G401 (cell line): ENCODE measurements at regions not wholly inside any gene's neighbourhood (a gene's known extent, or its start where the extent isn't known, plus 50 kb on each side); places are given as distances from the start of the nearest gene placed in this dataset.

Experiments
- DNase-seq: peaks from one replicate; pipeline ENCODE4 v3.0.0-alpha.2; 2015; ENCODE audit warnings: low spot score
- in situ Hi-C: cut with HindIII; loops from 2 replicates; pipeline ENCODE4 v1.10.0; 2016; ENCODE audit warnings: low sequenced_read_pairs, mixed read lengths

DNA sequence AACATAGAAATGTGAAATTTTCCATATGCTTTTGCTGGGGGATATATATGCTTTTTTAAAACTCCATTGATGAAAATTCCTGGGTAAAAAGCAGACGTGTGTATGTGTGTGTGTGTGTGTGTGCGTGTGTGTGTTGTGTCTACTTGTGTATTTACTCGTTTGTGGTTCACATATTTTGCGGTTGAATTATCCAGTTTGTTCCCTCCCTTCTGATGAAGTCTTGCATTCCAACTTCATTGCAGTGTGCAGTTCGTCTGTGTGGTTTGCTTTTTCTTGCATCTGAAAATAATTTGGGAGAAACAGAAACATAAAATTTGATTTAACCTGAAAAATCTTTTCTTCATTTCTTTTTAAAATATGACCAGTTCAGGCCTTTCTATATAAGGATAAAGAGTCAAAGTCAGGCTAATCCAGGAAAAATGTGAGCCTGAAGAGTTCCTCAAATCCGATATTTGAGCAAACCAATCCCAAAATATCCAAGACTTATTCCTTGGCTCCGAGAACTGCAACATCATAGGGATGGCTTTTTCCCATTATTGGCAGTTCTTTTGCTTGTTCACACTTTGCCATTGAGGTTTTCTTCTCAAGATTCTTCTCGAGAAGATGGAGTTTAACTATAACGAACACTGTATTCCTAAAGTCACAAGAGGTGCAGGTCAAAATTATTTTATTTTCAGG is 202.2 kb upstream of the CCN2 start:
- in situ Hi-C loops: no loop called here
- no peak for DNase-seq

GRCh38 chr6:132147530-132148011 is 196.4 kb upstream of the CCN2 start:
- no peak for DNase-seq
- in situ Hi-C loops: no loop called here

DNA sequence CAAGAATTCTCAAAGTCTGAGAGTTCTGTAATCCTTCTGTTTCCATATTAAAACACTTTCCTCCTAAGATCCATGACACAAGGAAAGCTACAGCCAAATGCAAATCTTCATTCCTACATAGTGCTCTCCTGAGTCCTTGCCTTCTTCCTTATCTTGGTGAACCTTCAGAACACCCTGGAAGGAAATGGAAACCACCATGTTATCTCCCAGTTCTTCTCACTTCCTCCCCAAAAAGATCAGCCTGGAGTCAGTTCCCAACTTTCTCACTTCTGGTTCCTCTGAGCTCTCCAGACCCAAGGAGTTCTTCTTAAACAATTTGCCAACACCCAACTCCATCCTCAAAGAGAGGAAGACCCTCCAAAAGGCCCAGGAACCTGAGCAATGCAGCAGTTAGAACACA is 193.3 kb upstream of the CCN2 start:
- in situ Hi-C loops: no loop called here
- no peak for DNase-seq

- DNase-seq: no peak
- in situ Hi-C loops: no loop called here
Observed at GRCh38 chr6:132143258-132143657, 192.1 kb upstream of the CCN2 start.

GRCh38 chr6:132142768-132143167 is 191.6 kb upstream of the CCN2 start:
- in situ Hi-C loops: no loop called here
- no peak for DNase-seq

GRCh38 chr6:132142308-132142707 is 191.1 kb upstream of the CCN2 start:
- in situ Hi-C loops: no loop called here
- no peak for DNase-seq

GRCh38 chr6:132140189-132140588 is 189.0 kb upstream of the CCN2 start:
- no peak for DNase-seq
- in situ Hi-C loops: no loop called here

DNA sequence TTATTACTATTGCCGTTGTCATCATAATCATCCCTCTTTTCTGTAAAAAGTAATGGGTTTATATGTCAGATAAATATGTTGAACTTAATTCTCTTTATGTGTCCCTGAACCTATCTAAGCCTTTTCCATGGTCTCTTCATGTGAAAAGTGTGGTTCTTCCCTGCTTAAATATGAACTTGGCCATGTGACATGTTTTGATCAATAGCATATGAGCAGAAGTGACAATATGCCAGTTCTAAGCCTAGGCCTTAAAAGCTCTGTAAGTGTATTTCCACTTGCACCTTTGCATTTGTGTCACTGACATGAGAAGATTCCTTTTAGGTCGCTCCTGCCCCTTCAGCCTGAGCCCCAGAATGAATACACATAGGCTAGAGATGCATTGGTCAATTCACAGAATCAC is 188.4 kb upstream of the CCN2 start:
- DNase-seq: no peak
- in situ Hi-C loops: no loop called here

GRCh38 chr6:132136981-132137380 is 185.8 kb upstream of the CCN2 start:
- in situ Hi-C loops: no loop called here
- no peak for DNase-seq

DNA sequence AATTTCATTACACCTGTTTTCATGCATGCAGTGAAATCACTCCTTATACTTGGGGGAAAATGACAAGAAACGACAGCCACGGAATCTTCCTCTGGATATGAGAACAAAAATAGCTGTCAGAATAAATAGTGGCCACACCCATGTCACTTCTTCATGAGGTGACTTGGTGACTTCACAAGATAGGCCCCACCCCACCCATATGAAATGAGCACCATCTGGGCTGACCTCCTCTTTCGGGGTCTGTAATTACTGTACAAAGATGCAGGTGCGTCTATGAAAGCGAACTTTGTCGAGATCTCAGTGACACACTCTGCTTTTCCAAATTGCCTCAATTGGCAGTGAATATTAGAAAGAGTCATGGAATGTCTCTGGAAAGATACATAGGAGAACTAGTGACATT is 184.2 kb upstream of the CCN2 start:
- in situ Hi-C loops: no loop called here
- DNase-seq: no peak

DNA sequence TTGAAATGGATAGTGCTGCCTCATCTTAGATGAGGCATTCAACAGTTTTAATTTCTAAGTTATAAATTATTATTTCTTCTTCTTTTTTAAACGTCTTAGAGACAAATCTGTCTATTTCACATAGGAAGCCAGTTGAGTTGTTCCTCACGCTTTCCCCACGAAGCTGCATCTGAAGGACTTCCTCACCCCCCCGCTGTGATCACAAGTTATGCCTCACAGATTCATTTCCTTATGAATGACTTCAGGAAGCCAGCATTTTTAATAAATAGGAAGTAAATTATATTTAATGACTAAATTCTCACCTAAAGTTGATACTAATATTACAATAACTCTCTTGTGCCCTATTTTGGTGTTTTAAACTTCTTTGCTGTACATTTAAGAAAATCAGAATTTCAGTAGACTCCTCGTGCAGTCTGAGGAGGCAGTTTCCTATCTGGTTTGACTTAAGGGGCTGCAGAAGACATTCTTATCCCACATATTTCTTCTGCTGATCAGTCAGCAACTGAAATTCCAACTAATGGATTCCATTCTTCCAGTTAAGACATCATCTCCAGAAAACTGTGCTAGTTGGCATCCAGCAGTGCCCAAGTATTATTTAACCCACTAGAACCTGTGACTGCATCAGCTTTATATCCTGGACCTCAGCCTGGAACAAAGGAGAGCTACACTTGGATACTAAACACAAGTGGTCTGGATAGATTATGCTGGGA is 182.7 kb upstream of the CCN2 start:
- DNase-seq: no peak
- in situ Hi-C loops: no loop called here

GRCh38 chr6:132132924-132133639 is 181.9 kb upstream of the CCN2 start:
- DNase-seq: no peak
- in situ Hi-C loops: no loop called here

DNA sequence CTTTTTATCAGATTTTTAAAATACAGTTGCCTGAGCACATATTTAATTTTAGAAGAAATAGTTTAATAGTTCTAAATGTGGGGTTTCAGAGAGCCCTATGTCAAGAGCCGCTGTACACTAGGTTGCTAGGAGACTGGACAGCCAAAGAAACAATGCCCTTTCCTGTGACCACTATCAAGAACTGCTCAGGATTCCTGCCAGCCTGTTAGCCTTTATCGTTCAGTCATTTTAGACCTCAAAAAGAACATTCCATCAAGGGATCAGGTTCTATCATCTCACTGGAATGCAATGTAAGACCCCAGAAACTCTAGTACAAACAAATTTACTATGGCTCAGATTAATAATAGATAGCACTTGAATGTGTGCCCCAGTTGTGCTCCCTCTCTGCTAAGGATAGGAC is 181.2 kb upstream of the CCN2 start:
- in situ Hi-C loops: no loop called here
- DNase-seq: no peak

DNA sequence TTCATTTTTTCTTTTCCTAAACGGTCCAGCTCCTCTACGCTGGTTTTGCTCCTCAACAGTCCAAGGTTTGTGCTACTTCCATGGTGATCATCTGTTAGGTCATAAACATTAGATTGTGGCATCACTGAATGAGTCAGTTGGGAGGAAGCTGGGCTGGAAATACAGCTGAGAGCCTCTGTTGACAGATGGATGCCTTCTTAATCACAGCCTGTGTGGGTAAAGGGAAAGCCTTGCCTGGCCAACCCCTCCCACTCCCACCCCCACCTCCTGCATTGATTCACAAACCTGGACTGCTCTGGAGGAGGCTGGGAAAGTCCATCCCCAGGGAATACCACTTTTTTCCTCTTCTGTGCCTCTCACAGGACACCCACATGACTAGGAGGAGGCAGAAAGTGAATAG is 180.6 kb upstream of the CCN2 start:
- no peak for DNase-seq
- in situ Hi-C loops: no loop called here

GRCh38 chr6:132131351-132131750 is 180.2 kb upstream of the CCN2 start:
- no peak for DNase-seq
- in situ Hi-C loops: no loop called here

DNA sequence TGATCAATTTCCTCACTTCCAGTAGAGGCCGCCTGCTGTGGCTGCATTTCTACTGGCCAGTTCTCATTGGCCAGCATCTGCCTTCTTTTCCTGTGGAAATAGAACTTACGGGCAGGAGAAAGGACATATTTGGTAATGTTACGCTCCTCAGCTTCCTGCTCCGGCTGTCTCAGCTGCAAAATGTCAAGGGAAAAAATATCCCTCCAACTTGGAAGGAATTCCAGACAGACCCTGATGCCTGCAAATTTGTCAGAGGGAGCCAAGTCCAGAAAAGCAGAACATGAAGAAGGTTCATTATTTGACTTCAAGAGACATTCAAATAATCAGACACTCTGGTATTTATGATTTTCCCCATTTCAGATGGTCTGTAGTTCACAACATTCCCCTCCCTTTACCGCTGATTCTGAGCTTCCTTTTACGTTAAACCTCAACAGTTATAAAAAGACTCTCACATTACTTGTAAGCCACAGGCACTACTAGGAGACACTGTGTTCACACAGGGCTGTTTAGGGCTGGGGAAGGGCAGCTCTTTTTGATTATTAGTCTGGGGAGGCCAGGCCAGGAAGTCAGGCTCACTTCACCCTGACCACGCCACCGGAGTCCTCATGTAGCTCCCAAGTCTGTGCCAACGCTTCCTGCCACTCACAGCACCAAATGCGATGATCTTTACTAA is 179.6 kb upstream of the CCN2 start:
- in situ Hi-C loops: no loop called here
- DNase-seq: no peak

GRCh38 chr6:132128424-132128823 is 177.3 kb upstream of the CCN2 start:
- in situ Hi-C loops: no loop called here
- no peak for DNase-seq

GRCh38 chr6:132126150-132126549 is 175.0 kb upstream of the CCN2 start:
- DNase-seq: no peak

DNA sequence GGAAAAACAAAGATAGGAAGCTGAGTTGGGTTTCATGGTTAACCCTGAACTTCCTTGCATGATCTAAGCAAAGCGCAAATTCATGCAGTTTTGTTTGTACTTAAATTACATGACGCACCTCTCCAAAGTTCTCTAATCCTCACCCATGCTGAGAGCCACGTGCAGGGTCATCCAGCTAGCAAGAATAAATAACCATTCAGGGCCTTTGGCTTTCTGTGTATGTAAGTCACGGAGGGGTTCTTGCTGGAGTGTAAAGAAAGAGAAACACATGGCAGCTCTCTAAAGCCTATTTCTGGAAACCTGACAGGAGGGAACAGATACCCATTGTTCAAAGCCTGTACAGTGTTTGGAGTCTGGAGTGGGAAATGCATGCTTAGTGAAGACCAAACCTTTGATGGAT is 171.7 kb upstream of the CCN2 start:
- in situ Hi-C loops: no loop called here
- no peak for DNase-seq

More at GRCh38 chr6:132126150-132126549, 175.0 kb upstream of the CCN2 start:
- in situ Hi-C loops: no loop called here

DNA sequence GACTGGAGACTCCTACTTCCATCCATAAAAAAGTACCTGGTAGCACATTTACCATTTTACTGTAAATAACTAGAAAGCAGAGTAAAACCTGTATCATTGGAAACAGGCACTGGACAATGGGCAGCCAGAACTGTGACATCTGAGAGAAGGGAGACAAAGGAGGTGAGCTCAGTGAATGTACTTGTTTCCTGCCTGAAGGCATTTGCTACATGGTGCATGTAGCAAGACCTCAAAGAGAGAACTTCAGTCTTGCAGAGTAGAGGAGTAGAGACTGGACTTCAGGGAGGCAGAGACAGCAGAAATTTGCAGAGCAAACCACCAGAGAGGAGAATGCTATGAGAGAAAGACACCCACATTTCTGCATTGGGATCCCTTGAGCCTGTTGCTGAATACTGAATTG is 171.0 kb upstream of the CCN2 start:
- in situ Hi-C loops: no loop called here
- DNase-seq: no peak
